Nephron progenitor cell (in vitro differentiated cells): ENCODE measurements at regions not wholly inside any gene's neighbourhood (a gene's known extent, or its start where the extent isn't known, plus 50 kb on each side); places are given as distances from the start of the nearest gene placed in this dataset.
A peak's percentile ranks its signal among the peaks of the same experiment; 100 is the strongest.

Source experiments
- DNase-seq: peaks from one replicate; pipeline ENCODE4 v3.0.0; 2021
- H3K27ac Mint-ChIP-seq: 2 replicates; pipeline ENCODE4 v1.8.0; 2021; ENCODE audit warnings: mild to moderate bottlenecking, moderate library complexity, mixed read lengths
- H3K27me3 Mint-ChIP-seq: 2 replicates; pipeline ENCODE4 v1.8.0; 2021; ENCODE audit warnings: mild to moderate bottlenecking, low read depth, mixed read lengths; ENCODE audit not compliant: poor library complexity
- H3K36me3 Mint-ChIP-seq: 2 replicates; pipeline ENCODE4 v1.8.0; 2021; ENCODE audit warnings: low read depth, mixed read lengths
- H3K4me1 Mint-ChIP-seq: 2 replicates; pipeline ENCODE4 v1.8.0; 2021; ENCODE audit warnings: mixed read lengths
- H3K4me3 Mint-ChIP-seq: 2 replicates; pipeline ENCODE4 v1.8.0; 2021; ENCODE audit warnings: mild to moderate bottlenecking, moderate library complexity, mixed read lengths
- H3K9me3 Mint-ChIP-seq: 2 replicates; pipeline ENCODE4 v1.8.0; 2021; ENCODE audit warnings: mild to moderate bottlenecking, moderate library complexity, mixed read lengths
- TF ChIP-seq, protein P1 (sequence below): fragments of 200-600 bp; sonication (generic); IDR thresholded peaks from 2 replicates; pipeline ENCODE4 v1.5.0; 2021; ENCODE audit warnings: antibody characterized with exemption

DNA sequence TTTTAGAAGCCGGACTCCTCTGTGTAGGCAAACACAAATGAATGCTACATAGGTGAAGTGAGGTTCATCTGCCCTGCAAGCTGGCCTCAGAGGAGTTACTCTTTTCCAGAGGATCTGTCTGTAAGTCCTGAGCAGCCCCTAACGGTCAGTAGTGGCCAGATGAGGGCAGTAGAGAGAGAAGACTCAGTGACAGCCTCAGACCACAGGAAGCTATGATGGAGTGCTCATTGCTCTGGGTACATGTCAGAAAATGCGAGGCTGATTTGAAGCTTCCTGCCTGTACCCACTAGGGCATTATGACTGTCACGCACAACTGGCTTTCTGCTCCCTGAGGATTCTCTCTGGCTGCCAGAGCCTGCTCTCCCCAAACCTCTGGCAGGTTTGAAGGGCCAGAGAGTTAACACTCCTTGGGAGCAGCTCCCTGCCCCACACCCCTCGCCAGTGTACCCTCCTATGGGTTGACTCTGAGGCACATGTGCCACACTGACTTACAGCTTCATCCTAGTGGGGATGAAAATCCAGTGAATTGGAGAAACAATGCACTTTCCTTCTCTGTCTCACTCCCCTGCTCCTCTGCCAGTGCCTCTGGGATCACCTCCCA, 141.5 kb downstream of the GABRG2 start:
- Mint-ChIP-seq H3K4me1 (no peaks in the 10 kb centered on the region), H3K27ac (no peak overlapping the region), H3K27me3 (no peaks in the 10 kb centered on the region), H3K4me3 (no peak overlapping the region), H3K36me3 (no peaks in the 10 kb centered on the region), H3K9me3 (no peaks in the 10 kb centered on the region)
- TF ChIP-seq, protein P1, sequence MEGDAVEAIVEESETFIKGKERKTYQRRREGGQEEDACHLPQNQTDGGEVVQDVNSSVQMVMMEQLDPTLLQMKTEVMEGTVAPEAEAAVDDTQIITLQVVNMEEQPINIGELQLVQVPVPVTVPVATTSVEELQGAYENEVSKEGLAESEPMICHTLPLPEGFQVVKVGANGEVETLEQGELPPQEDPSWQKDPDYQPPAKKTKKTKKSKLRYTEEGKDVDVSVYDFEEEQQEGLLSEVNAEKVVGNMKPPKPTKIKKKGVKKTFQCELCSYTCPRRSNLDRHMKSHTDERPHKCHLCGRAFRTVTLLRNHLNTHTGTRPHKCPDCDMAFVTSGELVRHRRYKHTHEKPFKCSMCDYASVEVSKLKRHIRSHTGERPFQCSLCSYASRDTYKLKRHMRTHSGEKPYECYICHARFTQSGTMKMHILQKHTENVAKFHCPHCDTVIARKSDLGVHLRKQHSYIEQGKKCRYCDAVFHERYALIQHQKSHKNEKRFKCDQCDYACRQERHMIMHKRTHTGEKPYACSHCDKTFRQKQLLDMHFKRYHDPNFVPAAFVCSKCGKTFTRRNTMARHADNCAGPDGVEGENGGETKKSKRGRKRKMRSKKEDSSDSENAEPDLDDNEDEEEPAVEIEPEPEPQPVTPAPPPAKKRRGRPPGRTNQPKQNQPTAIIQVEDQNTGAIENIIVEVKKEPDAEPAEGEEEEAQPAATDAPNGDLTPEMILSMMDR = peak; percentile 65
- DNase-seq = peak; percentile 61

DNA sequence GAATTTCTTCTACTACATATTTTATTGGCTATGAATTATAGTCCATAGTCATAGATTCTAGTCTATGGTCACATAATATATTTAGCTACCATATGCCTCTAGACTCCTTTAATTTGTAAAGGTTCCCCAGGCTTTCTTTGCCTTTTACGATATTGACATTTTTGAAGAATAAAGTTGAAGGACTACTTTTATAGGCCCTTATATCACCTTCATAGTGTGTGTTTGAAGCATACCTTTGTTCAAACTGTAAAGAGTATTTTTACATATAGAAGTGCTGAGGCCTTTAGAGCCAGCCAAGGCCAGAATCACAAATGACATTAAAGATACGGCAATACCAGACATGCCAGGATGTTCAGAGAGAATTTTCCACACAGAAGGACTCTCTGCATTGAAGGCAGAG, 147.0 kb downstream of the GABRG2 start:
- no peaks in the 10 kb centered on the region for H3K27me3 Mint-ChIP-seq
- no peaks in the 10 kb centered on the region for H3K36me3 Mint-ChIP-seq

DNA sequence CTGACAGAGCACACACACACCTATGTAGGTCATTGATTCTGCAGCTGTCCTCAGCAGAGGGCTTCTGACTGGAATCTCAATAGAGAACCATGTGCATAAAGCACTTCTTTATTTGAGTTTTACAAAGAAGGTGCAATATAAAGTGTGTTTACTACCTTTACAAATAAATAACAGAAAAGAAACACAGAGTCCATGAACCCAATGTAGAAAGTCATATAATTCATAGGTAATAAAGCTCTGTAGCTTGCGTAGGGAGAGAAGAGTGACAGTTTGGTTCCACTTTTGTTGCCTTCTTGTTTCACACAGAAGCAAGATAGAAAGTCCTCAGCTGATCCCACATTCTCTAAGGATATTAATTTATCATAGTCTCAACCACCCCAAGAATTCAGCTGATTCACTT, 149.5 kb downstream of the GABRG2 start:
- Mint-ChIP-seq H3K9me3 (no peaks in the 10 kb centered on the region), H3K27ac (no peak overlapping the region), H3K4me3 (no peak overlapping the region), H3K4me1 (no peaks in the 10 kb centered on the region), H3K27me3 (no peaks in the 10 kb centered on the region), H3K36me3 (no peaks in the 10 kb centered on the region)
- DNase-seq = no peak
- TF ChIP-seq, protein P1 = no peak

More for the DNA sequence above, 147.0 kb downstream of the GABRG2 start:
- H3K4me3 Mint-ChIP-seq = no peak overlapping the region
- H3K27ac Mint-ChIP-seq = no peak overlapping the region
- DNase-seq = no peak
- TF ChIP-seq, protein P1 = no peak
- H3K9me3 Mint-ChIP-seq = no peaks in the 10 kb centered on the region
- no peaks in the 10 kb centered on the region for H3K4me1 Mint-ChIP-seq

DNA sequence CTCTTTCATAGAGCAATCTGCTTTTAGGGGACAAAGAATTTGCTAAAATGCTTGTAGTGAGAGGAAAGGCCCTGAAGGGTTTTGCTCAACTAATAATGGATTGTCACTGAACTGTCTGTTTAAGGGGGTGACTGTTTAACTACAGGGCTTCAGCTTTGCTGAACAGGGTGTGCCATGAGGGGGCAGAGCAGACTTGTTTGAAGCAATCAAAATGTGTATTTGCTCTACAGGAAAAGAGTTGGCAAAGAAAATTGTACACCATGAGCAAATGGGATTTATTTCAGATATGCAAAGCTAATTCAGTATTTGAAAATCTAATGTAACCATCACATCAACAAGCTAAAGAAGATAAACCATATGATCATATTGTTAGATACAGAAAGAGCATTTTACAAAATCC, 154.3 kb downstream of the GABRG2 start:
- Mint-ChIP-seq H3K36me3 (no peaks in the 10 kb centered on the region), H3K4me3 (no peak overlapping the region), H3K9me3 (no peaks in the 10 kb centered on the region), H3K27me3 (no peaks in the 10 kb centered on the region), H3K4me1 (no peaks in the 10 kb centered on the region), H3K27ac (no peak overlapping the region)
- DNase-seq = no peak
- TF ChIP-seq, protein P1 = no peak

DNA sequence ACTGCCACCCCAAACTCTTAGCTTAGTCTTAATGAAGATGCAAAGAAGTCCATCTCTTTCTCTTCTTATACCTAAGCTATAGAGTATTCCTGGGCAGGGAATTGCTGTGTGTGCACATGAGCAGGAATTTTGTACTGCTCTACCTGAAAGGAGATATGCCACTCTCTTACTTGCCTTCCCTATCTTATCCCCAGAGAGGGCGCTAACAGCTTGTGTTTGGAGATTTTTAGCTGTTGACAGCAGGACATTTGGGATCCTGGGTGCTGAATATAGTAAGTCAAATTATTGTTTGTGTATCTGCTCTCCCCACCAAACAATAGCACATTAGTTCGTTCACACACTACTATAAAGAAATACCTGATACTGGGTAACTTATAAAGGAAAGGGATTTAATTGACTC, 159.5 kb downstream of the GABRG2 start:
- TF ChIP-seq, protein P1 = no peak
- no peak for DNase-seq
- Mint-ChIP-seq H3K4me1 (no peaks in the 10 kb centered on the region), H3K36me3 (no peaks in the 10 kb centered on the region), H3K9me3 (no peaks in the 10 kb centered on the region), H3K27ac (no peak overlapping the region), H3K4me3 (no peak overlapping the region), H3K27me3 (no peaks in the 10 kb centered on the region)

DNA sequence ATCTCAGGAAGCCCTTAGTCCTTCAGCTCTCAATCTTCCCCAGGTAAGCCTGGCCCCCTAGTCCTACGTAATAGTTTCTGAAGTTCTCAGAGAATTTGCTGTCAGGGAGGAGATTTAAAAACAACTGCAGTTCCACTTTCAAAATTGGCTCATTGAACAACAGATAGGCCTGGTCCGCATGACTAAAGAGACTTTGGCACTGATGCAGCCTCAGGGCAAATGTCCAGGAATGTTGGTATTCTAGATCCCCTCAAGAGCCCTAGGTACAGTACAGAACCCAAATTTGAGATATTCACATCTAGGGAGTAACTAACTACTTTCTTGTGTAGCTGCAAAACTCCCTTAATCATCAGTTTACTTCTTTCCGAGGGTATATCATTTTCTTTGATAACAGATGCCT, 162.8 kb downstream of the GABRG2 start:
- Mint-ChIP-seq H3K27ac (no peak overlapping the region), H3K27me3 (no peaks in the 10 kb centered on the region), H3K4me3 (no peak overlapping the region), H3K9me3 (peaks cover 18% of the 10 kb centered on the region), H3K36me3 (no peaks in the 10 kb centered on the region), H3K4me1 (no peaks in the 10 kb centered on the region)
- no peak for DNase-seq
- TF ChIP-seq, protein P1 = no peak
